ENCODE measurements at regions not wholly inside any gene's neighbourhood (a gene's known extent, or its start where the extent isn't known, plus 50 kb on each side); places are given as distances from the start of the nearest gene placed in this dataset.
"Not testable (repeated sequence)": the region's sequence is repeated elsewhere in the genome, so short reads cannot be mapped to it uniquely, and the experiment has no call there.

DNA sequence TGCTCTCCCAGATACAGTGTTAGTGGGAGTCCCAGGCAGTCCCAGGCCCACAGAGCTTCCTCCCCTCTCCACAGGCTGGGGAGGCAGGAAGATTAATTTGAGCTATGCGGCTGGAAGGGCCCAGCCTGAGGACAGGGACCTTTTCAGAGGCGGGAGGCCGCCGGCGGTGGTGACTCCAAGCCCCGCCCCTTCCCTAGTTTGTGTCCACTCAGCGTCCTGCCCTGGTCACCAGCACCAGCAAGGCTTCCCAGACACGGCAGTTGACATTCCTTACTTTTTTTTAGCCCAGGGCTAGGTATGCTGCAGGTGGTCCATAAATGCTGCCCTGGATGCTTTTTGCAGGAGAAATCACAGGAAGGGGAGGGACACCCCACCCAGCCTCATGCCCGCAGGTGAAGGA, 67.7 kb upstream of the LRPAP1 start:
- H3K27ac ChIP-seq, result no peak overlapping the region
- TF ChIP-seq ZFX (IDR thresholded peaks at IDR 0.05; ENCODE audit: borderline replicate concordance), result no peak
- TF ChIP-seq, protein P1, sequence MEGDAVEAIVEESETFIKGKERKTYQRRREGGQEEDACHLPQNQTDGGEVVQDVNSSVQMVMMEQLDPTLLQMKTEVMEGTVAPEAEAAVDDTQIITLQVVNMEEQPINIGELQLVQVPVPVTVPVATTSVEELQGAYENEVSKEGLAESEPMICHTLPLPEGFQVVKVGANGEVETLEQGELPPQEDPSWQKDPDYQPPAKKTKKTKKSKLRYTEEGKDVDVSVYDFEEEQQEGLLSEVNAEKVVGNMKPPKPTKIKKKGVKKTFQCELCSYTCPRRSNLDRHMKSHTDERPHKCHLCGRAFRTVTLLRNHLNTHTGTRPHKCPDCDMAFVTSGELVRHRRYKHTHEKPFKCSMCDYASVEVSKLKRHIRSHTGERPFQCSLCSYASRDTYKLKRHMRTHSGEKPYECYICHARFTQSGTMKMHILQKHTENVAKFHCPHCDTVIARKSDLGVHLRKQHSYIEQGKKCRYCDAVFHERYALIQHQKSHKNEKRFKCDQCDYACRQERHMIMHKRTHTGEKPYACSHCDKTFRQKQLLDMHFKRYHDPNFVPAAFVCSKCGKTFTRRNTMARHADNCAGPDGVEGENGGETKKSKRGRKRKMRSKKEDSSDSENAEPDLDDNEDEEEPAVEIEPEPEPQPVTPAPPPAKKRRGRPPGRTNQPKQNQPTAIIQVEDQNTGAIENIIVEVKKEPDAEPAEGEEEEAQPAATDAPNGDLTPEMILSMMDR (IDR thresholded peaks at IDR 0.05), result no peak

DNA sequence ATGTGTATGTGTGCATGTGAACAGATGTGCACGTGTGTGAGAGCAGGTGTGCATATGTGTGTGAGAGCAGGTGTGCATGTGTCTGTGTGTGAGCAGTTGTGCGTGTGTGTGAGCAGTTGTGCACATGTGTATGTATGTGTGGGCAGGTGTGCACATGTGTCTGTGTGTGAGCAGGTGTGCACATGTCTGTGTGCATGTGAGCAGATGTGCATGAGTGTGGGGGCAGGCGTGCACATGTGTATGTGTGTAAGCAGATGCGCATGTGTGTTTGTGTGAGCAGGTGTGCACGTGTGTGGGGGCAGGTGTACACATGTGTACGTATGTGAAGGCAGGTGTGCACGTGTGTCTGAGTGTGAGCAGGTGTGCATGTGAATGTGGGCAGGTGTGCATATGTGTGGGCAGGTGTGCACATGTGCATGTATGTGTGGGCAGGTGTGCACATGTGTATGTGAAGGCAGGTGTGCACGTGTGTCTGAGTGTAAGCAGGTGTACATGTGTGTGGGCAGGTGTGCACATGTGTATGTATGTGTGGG, 66.5 kb upstream of the LRPAP1 start:
- TF ChIP-seq, protein P1 (IDR thresholded peaks at IDR 0.05), result no peak
- no peak for TF ChIP-seq ZFX (IDR thresholded peaks at IDR 0.05; ENCODE audit: borderline replicate concordance)
- no peak overlapping the region for H3K27ac ChIP-seq

DNA sequence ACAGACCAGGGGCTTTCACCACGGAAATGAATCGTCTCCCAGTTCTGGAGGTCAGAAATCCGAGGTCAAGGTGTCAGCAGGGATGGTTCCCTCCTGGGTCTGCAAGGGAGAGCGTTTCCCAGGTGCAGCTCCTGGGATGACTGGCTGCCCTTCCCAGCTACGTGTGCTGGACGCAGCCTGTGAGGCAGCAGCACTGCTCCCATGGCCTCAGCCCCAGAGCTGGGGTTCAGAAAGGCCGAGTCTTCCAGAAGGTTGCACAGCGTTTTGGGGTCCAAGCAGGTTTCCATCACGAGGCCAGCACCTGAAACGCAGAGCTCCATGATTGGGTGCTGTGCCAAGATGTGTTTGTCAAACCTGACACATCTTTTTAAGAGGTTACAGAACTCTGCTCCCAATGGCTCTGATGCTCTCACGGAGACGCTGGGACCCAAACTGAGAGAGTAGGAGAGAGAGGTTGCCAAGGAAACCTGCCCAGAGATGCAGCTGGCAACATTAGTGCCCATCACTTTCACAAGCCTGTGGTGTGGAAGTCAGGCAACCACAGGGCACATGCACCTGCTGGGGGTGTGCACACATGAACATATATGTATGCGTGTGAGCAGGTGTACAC, 65.8 kb upstream of the LRPAP1 start:
- not testable (repeated sequence) for H3K27ac ChIP-seq

DNA sequence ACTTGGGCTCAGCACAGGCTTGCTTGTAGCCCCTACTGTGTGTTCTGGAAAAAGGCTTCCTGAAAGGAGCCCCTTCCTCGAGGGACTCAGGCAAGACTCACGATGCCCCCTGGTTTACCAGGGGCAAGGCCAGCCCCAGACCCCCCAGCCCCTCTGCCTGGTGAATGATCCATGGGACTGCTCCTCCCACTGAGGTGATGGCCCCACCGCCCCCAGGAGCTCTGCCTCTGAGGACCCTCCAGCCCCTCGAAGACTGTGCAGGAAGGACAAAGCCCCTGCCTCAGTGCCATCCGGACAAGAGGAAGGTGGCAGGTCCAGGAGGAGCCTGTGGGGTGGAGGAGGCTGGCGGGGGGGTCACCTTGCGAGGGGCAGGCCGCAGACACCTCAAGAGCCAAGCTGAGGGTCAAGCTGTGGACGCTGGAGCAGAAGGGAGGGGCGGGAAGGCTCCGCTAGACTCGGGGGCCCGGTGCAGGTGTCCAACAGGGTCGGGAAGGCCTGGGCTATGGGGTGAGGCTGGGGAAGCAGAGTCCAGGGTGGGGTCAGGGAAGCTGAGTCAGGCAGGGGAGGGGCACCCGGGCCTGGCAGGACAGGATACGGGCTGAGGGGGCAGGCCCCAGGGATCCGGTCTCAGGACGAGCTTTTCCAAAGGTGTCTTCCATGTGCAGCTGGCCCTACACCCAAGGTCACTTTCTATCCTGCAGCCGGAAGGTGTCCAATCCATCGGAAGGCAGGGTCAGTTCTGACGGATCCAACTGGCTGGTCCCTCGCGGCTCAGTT, 64.9 kb upstream of the LRPAP1 start:
- H3K27ac ChIP-seq, result not testable (repeated sequence)

DNA sequence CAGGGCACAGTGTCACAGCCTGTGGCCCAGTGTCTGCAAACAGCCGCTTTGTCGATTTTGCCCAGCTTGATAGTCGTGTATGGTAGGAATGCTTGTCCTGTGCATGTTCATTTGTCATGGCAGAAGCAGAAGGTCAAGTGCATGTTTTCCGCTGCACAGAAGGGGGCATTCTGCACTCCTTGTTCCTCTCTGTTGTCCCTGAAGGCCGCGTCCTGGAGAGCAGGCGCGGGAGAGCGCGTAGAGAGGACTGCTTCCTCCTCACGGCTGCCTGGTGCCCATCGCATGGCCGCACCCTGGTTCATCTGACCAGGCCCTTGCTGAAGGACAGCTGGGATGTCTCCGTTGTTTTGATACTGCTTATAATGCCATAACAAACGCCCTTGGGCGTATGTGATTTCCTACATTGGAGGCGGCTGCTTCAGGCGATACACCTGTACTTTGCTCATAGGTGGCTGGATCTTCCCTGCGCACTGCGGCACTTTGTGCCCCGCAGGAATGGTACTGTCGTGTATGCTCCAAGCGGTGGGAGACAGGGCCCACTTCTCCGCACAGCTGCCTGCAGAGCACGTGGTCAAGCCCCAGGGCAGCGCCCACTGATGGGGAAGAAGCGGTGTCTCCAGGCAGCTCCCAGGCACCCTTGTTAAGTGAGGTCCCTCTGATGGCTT, 63.5 kb upstream of the LRPAP1 start:
- not testable (repeated sequence) for H3K27ac ChIP-seq

DNA sequence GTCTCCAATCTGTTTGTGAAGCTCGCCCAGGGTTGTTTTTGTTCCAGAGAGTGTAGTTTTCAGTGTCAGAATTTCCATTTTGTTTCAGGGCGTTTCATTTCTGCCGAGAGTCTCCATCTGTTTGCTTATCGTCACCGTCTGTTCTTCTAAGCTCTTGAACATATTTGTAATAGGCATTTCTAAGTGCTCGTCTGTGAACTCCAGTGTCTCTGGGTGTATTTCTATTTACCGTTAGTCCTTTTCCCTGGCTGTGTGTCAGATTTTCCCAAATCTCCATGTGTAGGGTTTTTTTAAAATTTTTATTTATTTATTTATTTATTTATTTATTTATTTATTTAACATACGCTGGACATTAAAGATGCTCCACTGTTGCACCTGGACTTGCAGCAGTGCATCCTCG, 62.5 kb upstream of the LRPAP1 start:
- not testable (repeated sequence) for H3K27ac ChIP-seq

DNA sequence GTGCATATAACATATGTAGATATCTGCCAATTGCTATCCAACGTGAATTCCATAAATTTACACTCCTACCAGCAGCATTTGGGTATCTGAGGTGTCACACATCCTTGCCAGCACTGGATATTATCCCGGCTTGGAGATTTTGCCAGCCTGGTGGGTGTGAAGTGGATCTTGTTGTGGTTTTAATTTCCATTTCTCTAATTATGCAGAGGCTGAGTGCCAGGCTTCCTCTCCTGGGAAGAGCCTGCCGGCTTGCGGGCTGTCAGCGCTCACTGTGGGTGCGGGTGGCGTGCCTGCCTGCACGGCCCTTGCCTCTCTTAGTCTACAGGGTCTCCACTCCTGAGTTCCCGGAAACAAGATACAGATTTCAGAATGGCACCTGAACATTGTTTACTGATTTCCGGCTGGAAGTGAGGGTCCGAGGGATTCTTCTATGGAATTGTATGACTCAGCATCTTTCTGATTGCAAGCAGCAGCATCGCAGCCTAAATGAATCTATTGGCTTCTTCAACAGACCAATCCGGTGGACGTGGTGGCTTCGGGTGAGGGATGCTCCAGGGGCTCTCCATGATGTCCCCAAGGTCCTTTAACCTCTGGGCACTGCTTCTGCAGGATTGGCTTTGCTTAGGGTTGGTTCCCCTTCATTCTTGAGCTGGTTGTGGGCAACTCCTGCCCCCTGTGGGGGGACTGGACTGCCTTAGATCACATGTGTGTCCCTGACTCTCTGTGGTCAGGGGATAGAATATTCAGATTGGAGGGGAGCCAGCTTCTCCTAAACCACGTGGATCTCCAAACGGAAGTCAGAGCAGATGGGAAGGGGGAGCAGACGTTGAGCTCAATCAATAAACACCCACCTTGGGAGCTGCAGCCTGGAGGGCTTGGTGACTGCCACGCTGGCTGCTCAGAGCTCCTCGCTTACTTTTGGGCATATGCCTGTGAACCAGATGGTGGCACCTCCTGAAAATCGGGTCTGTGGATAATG, 58.0 kb upstream of the LRPAP1 start:
- H3K27ac ChIP-seq, result not testable (repeated sequence)

DNA sequence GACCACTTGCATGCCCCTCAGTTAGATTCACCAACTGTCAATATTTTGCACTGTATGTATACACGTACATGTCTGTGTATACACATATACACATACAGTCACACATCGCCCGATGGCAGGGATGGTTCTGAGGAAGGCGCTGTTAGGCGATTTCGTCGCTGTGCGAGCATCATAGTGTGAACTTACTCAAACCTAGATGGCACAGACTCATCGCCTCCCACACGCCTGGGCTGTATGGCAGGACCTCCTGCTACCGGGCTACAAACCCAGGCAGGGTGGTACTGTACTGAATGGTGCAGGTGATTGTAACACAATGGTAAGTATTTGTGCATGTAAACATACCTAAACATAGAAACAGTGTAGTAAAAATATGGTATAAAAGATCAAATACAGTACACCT, 57.2 kb upstream of the LRPAP1 start:
- not testable (repeated sequence) for H3K27ac ChIP-seq

DNA sequence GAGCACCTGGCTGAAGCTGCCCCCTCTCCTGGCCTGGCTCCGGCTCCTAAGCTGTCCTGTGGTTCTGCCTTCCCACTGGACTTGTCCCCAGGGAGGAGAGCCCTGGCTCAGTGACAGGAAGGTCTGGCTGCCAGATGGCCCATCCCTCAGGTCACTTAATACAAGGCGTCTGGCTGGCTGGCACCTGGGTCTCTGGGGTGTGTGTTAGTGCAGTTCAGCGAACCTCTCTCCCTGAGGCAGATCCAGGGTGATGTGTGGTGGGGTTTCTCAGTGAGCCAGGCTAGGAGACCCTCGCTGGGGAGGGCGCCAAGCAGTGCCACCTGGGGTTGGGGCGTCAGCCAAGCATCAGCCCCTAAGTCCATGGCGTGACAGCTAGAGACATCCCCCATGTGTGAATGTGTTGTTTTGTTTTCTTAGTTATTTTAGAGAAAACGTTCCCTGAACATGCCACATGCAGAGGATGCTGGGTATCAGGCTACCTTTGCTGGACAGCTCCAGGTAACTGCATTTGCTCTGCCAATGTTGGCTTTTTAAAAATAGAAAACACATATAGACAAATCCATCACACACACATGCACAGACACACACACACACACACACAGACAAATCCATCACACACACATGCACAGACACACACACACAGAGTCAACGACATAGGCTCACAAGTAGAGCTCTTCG, 56.4 kb upstream of the LRPAP1 start:
- H3K27ac ChIP-seq, result not testable (repeated sequence)

DNA sequence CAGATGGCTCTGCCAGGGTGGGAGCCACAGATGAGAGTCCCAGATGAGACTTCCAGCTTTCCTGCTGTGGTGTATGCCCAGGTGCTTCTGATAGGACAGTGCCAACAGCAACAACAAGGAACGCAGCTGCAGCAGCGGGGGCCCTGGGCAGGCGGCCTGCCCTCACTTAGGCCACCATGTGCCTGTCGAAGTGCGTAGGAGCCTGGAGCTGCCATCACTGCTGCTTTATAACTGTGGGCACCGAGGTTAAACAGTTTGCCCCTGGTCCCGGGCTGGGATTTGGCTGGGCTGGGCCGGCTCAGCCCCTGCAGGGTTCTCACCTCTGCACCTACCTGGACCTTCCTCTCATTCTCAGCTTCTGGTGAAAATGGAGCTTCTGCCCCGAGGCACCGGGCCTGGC, 54.4 kb upstream of the LRPAP1 start:
- H3K27ac ChIP-seq, result not testable (repeated sequence)

DNA sequence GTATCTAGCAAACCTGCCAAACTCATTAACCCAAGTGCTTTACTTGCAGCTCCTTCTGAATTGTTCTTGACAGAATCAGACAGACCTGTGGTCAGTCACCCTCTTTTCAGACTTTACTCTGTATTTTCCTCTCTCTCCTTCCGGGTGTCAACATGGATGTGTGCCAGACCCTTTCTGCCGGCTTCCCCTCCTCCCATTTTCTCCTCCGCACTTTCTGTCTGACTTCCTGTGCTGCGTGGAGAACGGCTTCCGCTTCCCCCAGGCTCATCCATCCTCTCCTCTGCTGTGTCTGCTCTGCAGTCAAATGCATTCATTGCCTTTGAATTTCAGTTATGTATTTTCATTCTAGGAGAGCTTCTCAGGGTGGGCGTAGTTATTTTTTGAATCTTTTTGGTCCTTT, 53.3 kb upstream of the LRPAP1 start:
- H3K27ac ChIP-seq, result not testable (repeated sequence)

DNA sequence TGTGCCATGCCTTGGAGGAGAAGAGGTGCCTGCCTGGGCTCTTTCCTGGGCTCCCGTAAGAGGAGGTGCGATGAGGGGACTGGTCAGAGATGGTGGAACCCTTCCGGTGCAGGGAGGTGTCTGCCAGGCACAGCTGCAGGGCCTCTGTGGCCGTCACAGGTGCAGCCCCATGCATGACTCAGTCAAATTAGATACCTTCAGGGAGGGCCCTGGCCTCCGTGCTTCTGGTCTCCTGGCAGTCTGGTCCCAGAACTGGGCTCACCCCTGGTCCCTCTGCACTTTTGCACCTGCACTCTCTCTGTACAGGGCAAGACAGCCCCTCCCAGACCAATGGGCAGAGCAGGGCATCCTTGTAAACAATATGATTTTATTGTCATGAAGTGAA, 49.9 kb upstream of the LRPAP1 start:
- no peak overlapping the region for H3K27ac ChIP-seq
- TF ChIP-seq, protein P1 (IDR thresholded peaks at IDR 0.05), result no peak
- no peak for TF ChIP-seq ZFX (IDR thresholded peaks at IDR 0.05; ENCODE audit: borderline replicate concordance)
